ENCODE measurements at regions not wholly inside any gene's neighbourhood (a gene's known extent, or its start where the extent isn't known, plus 50 kb on each side); places are given as distances from the start of the nearest gene placed in this dataset.

DNA sequence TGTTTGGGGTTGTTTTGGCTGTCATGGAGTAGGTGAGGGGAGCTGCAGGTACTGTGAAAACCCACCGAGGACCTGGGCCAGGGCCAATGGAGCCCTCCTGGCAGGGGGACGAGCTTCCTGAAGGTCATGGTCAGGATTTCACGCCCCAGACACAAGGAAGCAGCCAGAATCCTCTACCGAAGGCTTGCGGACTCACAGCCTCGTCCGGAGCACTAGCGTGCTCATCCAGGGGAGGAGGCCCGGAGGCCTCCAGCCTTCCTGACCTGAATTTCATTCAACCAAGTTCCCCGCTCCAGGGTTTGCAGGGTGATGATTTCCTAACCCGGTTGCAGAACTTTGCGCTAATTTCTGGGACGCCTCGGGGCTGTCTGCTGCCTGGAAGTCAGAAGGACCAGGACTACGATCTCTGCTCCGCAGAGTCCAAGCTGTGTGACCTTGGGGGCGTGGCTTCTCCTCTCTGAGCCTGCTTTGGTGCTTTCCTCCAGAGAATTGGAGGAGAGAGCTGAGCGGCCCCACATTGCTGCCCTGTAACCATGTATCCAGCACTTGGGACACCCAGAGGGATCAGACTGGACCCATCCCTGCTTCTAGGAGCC, 56.2 kb upstream of the ADRA2C start:
- TF ChIP-seq, protein P1, sequence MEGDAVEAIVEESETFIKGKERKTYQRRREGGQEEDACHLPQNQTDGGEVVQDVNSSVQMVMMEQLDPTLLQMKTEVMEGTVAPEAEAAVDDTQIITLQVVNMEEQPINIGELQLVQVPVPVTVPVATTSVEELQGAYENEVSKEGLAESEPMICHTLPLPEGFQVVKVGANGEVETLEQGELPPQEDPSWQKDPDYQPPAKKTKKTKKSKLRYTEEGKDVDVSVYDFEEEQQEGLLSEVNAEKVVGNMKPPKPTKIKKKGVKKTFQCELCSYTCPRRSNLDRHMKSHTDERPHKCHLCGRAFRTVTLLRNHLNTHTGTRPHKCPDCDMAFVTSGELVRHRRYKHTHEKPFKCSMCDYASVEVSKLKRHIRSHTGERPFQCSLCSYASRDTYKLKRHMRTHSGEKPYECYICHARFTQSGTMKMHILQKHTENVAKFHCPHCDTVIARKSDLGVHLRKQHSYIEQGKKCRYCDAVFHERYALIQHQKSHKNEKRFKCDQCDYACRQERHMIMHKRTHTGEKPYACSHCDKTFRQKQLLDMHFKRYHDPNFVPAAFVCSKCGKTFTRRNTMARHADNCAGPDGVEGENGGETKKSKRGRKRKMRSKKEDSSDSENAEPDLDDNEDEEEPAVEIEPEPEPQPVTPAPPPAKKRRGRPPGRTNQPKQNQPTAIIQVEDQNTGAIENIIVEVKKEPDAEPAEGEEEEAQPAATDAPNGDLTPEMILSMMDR (IDR thresholded peaks at IDR 0.05), result no peak
- no peak for TF ChIP-seq POLR2A (IDR thresholded peaks at IDR 0.05)
